ENCODE measurements at regions not wholly inside any gene's neighbourhood (a gene's known extent, or its start where the extent isn't known, plus 50 kb on each side); places are given as distances from the start of the nearest gene placed in this dataset.

- no peak for DNase-seq (ENCODE audit: low read depth)
Measured at GRCh38 chr2:72004201-72004915, 143.3 kb downstream of the CYP26B1 start.

DNA sequence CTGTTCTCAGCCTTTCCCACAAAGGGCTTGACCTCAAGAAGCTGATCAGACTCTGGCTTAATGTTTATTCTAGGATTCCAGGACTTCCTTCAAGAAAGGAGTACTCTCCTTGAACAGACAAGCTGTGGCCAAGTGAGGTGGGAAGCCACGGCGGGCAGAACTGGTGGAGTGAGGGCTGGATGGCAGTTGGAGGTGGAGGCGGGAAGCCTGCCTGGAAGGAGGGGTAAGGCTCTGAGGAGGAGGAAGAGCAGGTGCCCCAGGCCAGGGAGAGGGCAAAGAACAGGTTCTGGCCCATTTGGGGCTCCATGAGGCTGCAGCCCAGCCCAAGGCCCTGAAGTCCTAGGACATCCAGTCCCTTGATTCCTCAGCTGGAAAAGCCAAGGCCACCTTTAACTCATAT is 143.9 kb downstream of the CYP26B1 start:
- no peak for DNase-seq (ENCODE audit: low read depth)

DNA sequence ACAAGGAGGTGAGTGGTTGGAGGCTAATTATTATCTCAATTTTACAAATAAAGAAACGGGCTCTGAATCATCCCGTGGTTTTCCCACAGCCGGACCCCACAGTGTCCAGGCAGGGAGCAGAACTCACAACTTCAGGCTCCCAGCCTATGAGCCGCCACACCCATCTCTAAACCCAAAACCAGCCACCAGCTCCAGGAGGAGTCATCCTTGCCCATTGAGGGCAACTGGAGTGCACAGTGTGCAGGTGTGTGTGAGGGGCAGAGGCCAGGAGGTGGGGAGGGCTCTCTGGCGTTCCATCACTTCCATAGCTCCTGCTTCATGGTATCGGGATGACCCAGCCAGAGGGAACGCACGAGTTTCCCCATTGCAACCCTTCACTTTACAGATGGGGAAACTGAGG is 144.5 kb downstream of the CYP26B1 start:
- DNase-seq (ENCODE audit: low read depth), result no peak

DNA sequence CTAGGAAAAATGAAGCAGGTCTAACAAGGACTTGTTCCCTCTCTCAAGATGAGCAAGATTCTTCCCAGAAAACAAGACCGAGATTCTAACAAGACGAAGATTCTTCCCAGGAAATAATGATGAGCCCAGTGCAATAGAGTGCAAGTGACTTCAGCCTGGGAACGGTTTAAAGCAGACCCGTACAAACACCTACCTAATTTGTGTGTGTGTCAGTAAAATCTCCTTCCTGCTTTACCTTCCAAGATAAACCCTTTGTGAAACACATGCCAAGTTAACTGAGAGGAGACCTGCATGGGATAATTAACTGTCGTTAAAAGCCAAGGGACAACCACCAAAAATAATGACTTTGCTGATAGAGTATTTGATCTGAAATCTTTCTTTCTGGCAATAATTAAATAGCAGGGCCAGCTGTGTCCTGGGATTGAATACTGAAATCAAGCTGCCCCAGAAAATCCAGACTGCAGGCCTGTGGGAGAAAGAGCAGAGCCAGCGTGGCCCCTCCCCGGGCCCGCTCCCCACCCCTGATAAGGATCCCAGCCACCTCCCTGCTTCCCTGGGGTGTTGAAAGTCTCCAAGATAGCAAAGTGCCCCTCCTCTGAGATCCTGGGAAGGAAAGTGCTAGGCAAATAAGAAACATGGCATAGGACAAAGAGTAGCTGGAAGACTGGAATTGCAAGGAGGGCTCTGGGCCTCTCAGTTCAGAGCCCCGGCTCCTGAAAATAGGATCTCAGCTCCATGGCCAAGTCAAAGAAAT is 145.5 kb downstream of the CYP26B1 start:
- no peak for DNase-seq (ENCODE audit: low read depth)

GRCh38 chr2:72000110-72000509 is 147.6 kb downstream of the CYP26B1 start:
- no peak for DNase-seq (ENCODE audit: low read depth)

GRCh38 chr2:71999580-71999979 is 148.1 kb downstream of the CYP26B1 start:
- no peak for DNase-seq (ENCODE audit: low read depth)

DNA sequence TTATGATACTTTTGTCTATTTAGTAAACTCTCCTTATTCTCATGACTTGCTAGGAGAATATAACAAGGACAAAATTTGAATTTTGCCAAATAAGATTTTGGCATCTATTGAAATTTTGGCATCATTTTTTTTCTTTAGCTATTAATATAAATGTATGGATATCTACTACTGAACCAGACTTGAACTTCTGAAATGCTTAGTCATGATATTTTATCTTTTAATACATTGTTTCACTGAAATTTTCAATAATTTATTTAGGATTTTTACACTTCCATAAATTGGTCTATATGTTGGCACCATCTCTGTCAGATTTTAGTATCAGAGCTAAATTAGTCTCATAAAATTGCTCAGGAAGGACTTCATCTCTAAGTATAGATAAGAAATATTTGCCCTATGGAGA is 149.8 kb downstream of the CYP26B1 start:
- DNase-seq (ENCODE audit: low read depth), result no peak

DNA sequence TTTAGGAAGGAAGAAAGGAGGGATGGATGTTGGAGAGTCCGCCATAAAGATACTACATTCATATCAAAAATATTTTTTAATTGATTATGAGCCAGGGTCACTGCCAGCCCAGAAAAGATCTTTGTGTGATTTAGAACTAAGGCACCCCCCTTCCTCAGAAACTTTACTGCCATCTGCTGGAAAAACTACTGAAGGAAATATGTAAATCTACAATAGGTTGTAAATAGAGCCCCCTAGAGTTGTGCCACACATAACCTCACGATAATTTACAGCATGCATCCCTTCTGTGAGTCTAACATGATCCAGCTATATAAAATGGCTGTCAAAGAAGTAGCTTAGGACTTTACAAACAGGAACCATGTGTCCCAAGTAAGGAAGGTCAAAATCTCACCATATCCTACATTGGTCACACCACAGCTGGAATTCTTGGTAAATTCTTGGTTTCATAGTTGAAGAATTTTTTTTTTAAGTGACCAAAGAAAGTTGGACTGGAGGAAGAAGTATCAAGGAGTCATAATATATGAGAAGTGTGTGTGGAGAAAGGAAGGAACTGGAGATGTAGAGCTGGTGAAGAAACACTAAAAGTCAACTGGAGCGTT is 152.5 kb downstream of the CYP26B1 start:
- no peak for DNase-seq (ENCODE audit: low read depth)

DNA sequence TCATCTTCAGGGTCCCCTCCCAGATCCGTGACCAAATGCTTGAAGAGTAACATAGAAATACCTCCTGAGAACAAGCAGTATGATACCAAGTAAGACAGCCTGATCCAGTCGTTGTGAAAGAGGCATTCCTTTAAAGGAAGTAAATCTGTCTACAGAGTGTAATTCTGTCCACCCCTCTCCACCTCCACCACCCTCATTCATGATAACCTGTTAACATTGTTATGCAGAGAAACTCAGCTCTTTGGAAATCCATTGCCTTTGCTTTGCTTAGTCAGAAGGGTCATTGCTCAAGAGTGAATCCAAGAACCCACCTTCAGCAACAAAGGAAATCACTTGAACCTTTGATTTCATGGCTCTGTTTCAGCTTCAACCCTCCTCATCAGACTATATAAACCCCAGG is 155.6 kb downstream of the CYP26B1 start:
- DNase-seq (ENCODE audit: low read depth), result no peak

DNA sequence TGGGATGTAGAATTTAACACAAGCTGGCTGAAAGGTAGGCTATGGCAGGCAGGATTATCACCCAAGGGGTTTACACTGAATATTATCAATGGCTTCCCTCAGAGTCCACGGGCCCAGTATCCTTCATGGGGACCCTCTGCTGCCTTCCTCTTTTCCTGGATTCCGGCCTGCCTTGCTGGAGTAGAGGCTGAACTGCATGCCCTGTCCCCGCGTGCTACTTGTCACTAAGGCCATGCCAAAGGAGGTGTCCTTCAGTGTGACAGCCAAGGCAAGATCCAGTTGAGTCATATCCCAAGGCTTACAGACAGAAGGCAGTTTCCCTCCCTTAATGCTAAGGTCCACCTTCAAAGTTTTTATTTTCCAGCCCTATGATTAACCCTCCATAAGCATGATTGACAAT is 156.3 kb downstream of the CYP26B1 start:
- DNase-seq (ENCODE audit: low read depth), result no peak

- no peak for DNase-seq (ENCODE audit: low read depth)
Measured at GRCh38 chr2:71990826-71991225, 156.8 kb downstream of the CYP26B1 start.

- no peak for DNase-seq (ENCODE audit: low read depth)
Measured at GRCh38 chr2:71990122-71990521, 157.5 kb downstream of the CYP26B1 start.

GRCh38 chr2:71989671-71990070 is 158.0 kb downstream of the CYP26B1 start:
- DNase-seq (ENCODE audit: low read depth), result no peak

DNA sequence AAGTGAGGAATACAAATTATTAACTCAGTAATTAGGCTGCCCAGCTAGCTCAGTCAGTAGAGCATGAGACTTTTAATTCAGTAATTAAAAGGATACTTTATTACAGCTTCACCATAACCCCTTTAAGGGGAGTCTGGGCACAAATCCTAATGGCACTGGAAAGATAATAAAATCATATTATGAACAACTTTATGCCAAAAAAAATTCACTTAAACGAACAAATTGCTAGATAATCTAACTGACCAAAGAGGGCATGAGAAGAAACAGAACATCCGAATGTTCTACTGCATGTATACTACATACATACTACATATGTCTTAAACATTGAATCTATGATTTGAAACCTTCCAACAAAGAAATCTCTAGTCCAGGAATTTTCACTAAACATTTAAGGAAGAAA is 159.5 kb downstream of the CYP26B1 start:
- no peak for DNase-seq (ENCODE audit: low read depth)

GRCh38 chr2:71976685-71977084 is 171.0 kb downstream of the CYP26B1 start:
- DNase-seq (ENCODE audit: low read depth), result no peak

GRCh38 chr2:71974846-71975245 is 172.8 kb downstream of the CYP26B1 start:
- no peak for DNase-seq (ENCODE audit: low read depth)

DNA sequence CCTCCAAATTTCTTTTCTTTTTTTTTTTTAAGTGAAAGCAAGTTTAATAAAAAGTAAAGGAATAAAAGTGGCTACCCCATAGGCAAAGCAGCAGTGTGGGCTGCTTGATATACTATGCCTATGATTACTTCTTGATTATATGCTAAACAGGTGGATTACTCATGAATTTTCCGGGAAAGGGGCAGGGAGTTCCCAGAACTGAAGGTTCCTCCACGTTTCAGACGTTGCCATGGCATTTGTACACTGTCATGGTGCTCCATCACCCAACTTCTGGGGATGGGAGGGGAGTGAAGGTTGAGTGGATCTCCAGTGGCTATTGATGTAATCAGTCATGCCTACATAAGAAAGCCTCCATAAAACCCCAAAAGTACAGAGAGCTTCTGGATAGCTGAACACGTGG is 176.2 kb downstream of the CYP26B1 start:
- no peak for DNase-seq (ENCODE audit: low read depth)

GRCh38 chr2:71965530-71965929 is 182.1 kb downstream of the CYP26B1 start:
- no peak for DNase-seq (ENCODE audit: low read depth)

GRCh38 chr2:71962911-71963694 is 184.6 kb downstream of the CYP26B1 start:
- no peak for DNase-seq (ENCODE audit: low read depth)

GRCh38 chr2:71962350-71962749 is 185.3 kb downstream of the CYP26B1 start:
- DNase-seq (ENCODE audit: low read depth), result no peak

GRCh38 chr2:71961289-71962027 is 186.2 kb downstream of the CYP26B1 start:
- DNase-seq (ENCODE audit: low read depth), result no peak

GRCh38 chr2:71959494-71959893 is 188.2 kb downstream of the CYP26B1 start:
- DNase-seq (ENCODE audit: low read depth), result no peak
